Fibroblast of skin of left biceps (primary cell): ENCODE measurements at regions not wholly inside any gene's neighbourhood (a gene's known extent, or its start where the extent isn't known, plus 50 kb on each side); places are given as distances from the start of the nearest gene placed in this dataset.

Experiments
- DNase-seq, 2 experiments: peaks; one replicate each; pipeline ENCODE4 v3.0.0-alpha.2; 2013; ENCODE audit warnings: low read depth in 2 of 2

- no peak for DNase-seq
These were observed 269.3 kb downstream of the POU4F1 start for GRCh38 chr13:78334059-78334458.

- DNase-seq, result no peak
These were observed 276.7 kb downstream of the POU4F1 start for GRCh38 chr13:78326633-78327032.

GRCh38 chr13:78325585-78325984 lies 277.8 kb downstream of the POU4F1 start:
- no peak for DNase-seq

- peak in 1 of 2 experiments; percentile 2 for DNase-seq
These were observed 279.5 kb downstream of the POU4F1 start for GRCh38 chr13:78323848-78324247.

GRCh38 chr13:78323040-78323439 lies 280.3 kb downstream of the POU4F1 start:
- DNase-seq, result no peak

- no peak for DNase-seq
These were observed 284.2 kb downstream of the POU4F1 start for GRCh38 chr13:78319101-78319627.

GRCh38 chr13:78317030-78317429 lies 286.3 kb downstream of the POU4F1 start:
- no peak for DNase-seq

- DNase-seq, result no peak
These were observed 293.7 kb downstream of the POU4F1 start for GRCh38 chr13:78309497-78310180.

- DNase-seq, result no peak
These were observed 296.7 kb downstream of the POU4F1 start for GRCh38 chr13:78306519-78307206.

GRCh38 chr13:78305171-78305570 lies 298.2 kb downstream of the POU4F1 start:
- DNase-seq, result no peak

GRCh38 chr13:78299832-78300623 lies 303.3 kb downstream of the POU4F1 start:
- DNase-seq, result no peak

GRCh38 chr13:78298657-78299056 lies 304.7 kb downstream of the POU4F1 start:
- no peak for DNase-seq

- DNase-seq, result no peak
These were observed 316.6 kb downstream of the POU4F1 start for GRCh38 chr13:78286748-78287147.

GRCh38 chr13:78265098-78265497 lies 338.3 kb downstream of the POU4F1 start:
- no peak for DNase-seq

- DNase-seq, result no peak
These were observed 339.7 kb upstream of the EDNRB start for GRCh38 chr13:78258304-78258703.

GRCh38 chr13:78256484-78256883 lies 337.9 kb upstream of the EDNRB start:
- no peak for DNase-seq

- DNase-seq, result no peak
These were observed 335.5 kb upstream of the EDNRB start for GRCh38 chr13:78254113-78254512.

- DNase-seq, result no peak
These were observed 328.7 kb upstream of the EDNRB start for GRCh38 chr13:78247362-78247761.

- no peak for DNase-seq
These were observed 322.8 kb upstream of the EDNRB start for GRCh38 chr13:78241278-78241919.

GRCh38 chr13:78239714-78240113 lies 321.1 kb upstream of the EDNRB start:
- DNase-seq, result no peak

GRCh38 chr13:78238911-78239310 lies 320.3 kb upstream of the EDNRB start:
- DNase-seq, result no peak

GRCh38 chr13:78228940-78229339 lies 310.3 kb upstream of the EDNRB start:
- no peak for DNase-seq
